K562 (cell line): ENCODE measurements at regions not wholly inside any gene's neighbourhood (a gene's known extent, or its start where the extent isn't known, plus 50 kb on each side); places are given as distances from the start of the nearest gene placed in this dataset.

Experiments
- ATAC-seq: fragments of 200-7000 bp; cut with Tn5 transposase; 3 replicates; pipeline ENCODE4 v1.9.1; 2020; ENCODE audit warnings: moderate library complexity
- BruUV-seq: library from RNA; stranded (reverse); fragments of 400-500 nt; replicated peaks from 2 replicates; lab custom pipeline; 2021; lab: Mats Ljungman, UMichigan
- CTCF ChIA-PET: fragments of 300-600 bp; formaldehyde crosslinking; extraction: SDS; loops from one replicate; lab custom pipeline; 2021; ENCODE audit warnings: low intra/inter-chr PET ratio; lab: Yijun Ruan, JAX
- POLR2A ChIA-PET: fragments of 300-600, 350-650 bp; sonication (Branson Sonifier 250); formaldehyde crosslinking; extraction: SDS; loops from one replicate; lab custom pipeline; 2021; ENCODE audit warnings: antibody characterized with exemption, inconsistent platforms; lab: Yijun Ruan, JAX
- DNase-seq, 4 experiments: peaks; one replicate each; pipeline versions ENCODE4 v3.0.0 to v3.0.0-alpha.2; 2011 to 2018; ENCODE audit warnings: low spot score in 3 of 4, mixed read lengths in 3 of 4; ENCODE audit errors: extremely low read depth in 1 of 4
- FAIRE-seq: peaks from 2 replicates; lab custom pipeline; 2011; peaks lifted over from hg19 to GRCh38; lab: Jason Lieb, UNC
- H2AFZ ChIP-seq: 2 replicates; pipeline ENCODE4 v1.6.0; 2011; ENCODE audit warnings: low read depth, low read length, control low read depth, inconsistent platforms
- H3K27ac ChIP-seq: fragments of 200-600 bp; 3 replicates; pipeline ENCODE4 v1.8.0; 2011; ENCODE audit warnings: low read depth, mild to moderate bottlenecking, control low read depth, inconsistent platforms, low read length, moderate library complexity, mixed read lengths; ENCODE audit errors: extremely low read depth
- H3K27me3 ChIP-seq, 2 experiments: fragments of 300-600 bp in 1 of 2; 2 replicates in 1 of 2; 3 replicates in 1 of 2; pipeline versions ENCODE4 v1.6.0 to v1.8.0; 2011; ENCODE audit warnings: inconsistent platforms in 2 of 2, low read length in 2 of 2, mild to moderate bottlenecking in 1 of 2, mixed read lengths in 1 of 2, moderate library complexity in 1 of 2; ENCODE audit not compliant: control insufficient read depth in 2 of 2, insufficient read depth in 2 of 2
- H3K36me3 ChIP-seq: fragments of 300-600 bp; 3 replicates; pipeline ENCODE4 v1.8.0; 2011; ENCODE audit warnings: mild to moderate bottlenecking, low read length, inconsistent platforms; ENCODE audit not compliant: control insufficient read depth, insufficient read depth
- H3K4me1 ChIP-seq, 2 experiments: fragments of 200-600 bp in 1 of 2; replicated peaks in 1 of 2; 2 replicates in 1 of 2; 3 replicates in 1 of 2; pipeline versions ENCODE4 v1.5.1 to v1.8.0; 2011; ENCODE audit warnings: inconsistent platforms in 2 of 2, low read length in 2 of 2, mild to moderate bottlenecking in 1 of 2, mixed read lengths in 1 of 2, moderate library complexity in 1 of 2; ENCODE audit not compliant: control insufficient read depth in 2 of 2, insufficient read depth in 2 of 2
- H3K4me2 ChIP-seq: 2 replicates; pipeline ENCODE4 v1.6.1; 2011; ENCODE audit warnings: low read length, control low read depth, inconsistent platforms, mixed read lengths; ENCODE audit not compliant: insufficient read depth
- H3K4me3 ChIP-seq: fragments of 200-600 bp; sonication (generic), shearing (Covaris generic); 2 replicates; pipeline ENCODE4 v1.5.1; 2016; ENCODE audit warnings: control low read depth, inconsistent platforms
- H3K79me2 ChIP-seq: fragments of 200-600 bp; 3 replicates; pipeline ENCODE4 v1.8.0; 2011; ENCODE audit warnings: low read length, inconsistent platforms; ENCODE audit not compliant: control insufficient read depth, insufficient read depth
- H3K9ac ChIP-seq, 2 experiments: 2 replicates each; pipeline versions ENCODE4 v1.6.0 to v1.6.1; 2011; ENCODE audit warnings: low read depth in 2 of 2, low read length in 2 of 2, control low read depth in 1 of 2, inconsistent platforms in 1 of 2, mild to moderate bottlenecking in 1 of 2, mixed read lengths in 1 of 2; ENCODE audit not compliant: insufficient read depth in 1 of 2
- H3K9me1 ChIP-seq: one replicate; pipeline ENCODE4 v1.6.0; 2011; ENCODE audit warnings: inconsistent platforms, mild to moderate bottlenecking, low read length, moderate library complexity; ENCODE audit not compliant: control insufficient read depth, insufficient read depth
- H3K9me3 ChIP-seq: replicated peaks from 2 replicates; pipeline ENCODE4 v1.5.1; 2011; ENCODE audit warnings: low read depth, low read length, inconsistent platforms; ENCODE audit not compliant: control insufficient read depth, insufficient read depth
- H4K20me1 ChIP-seq: replicated peaks from 2 replicates; pipeline ENCODE4 v1.6.1; 2011; ENCODE audit warnings: low read length, inconsistent platforms, mixed read lengths; ENCODE audit not compliant: control insufficient read depth, insufficient read depth
- ATF7 ChIP-seq: fragments of 450-650 bp; IDR thresholded peaks from 2 replicates; pipeline ENCODE4 v1.7.1; 2014; ENCODE audit warnings: mild to moderate bottlenecking, moderate library complexity
- GTF2F1 ChIP-seq: IDR thresholded peaks from 2 replicates; pipeline ENCODE4 v1.6.1; 2011; ENCODE audit warnings: low read depth, low read length, improper control_type of control experiment
- HNRNPL ChIP-seq: fragments of 200-400 bp; formaldehyde crosslinking; IDR thresholded peaks from 2 replicates; pipeline ENCODE4 v1.6.1; 2017; ENCODE audit warnings: low read depth, mild to moderate bottlenecking, low read length
- KHSRP ChIP-seq: fragments of 450-650 bp; IDR thresholded peaks from 2 replicates; pipeline ENCODE4 v1.6.1; 2017
- MBD2 ChIP-seq: sonication (generic); IDR thresholded peaks from 2 replicates; pipeline ENCODE4 v1.6.1; 2016; ENCODE audit warnings: low read depth, borderline replicate concordance
- PATZ1 ChIP-seq: fragments of 250-450 bp; sonication (Bioruptor Pico); IDR thresholded peaks from 2 replicates; pipeline ENCODE4 v1.5.0; 2020; ENCODE audit warnings: mild to moderate bottlenecking, borderline replicate concordance
- TAF1 ChIP-seq: IDR thresholded peaks from 2 replicates; pipeline ENCODE4 v1.6.1; 2011; ENCODE audit warnings: mild to moderate bottlenecking, low read length, moderate library complexity; ENCODE audit not compliant: insufficient read depth, control insufficient read depth, severe bottlenecking; ENCODE audit errors: extremely low read depth
- TFAM ChIP-seq: fragments of 250-450 bp; sonication (Bioruptor Pico); conservative IDR thresholded peaks from 2 replicates; pipeline ENCODE4 v1.5.0; 2021; ENCODE audit warnings: mild to moderate bottlenecking, moderate library complexity
- TSHZ1 ChIP-seq: fragments of 250-450 bp; sonication (Bioruptor Pico); IDR thresholded peaks from 2 replicates; pipeline ENCODE4 v1.4.0; 2020; ENCODE audit warnings: mild to moderate bottlenecking, moderate library complexity
- ZBTB17 ChIP-seq: fragments of 450-650 bp; formaldehyde crosslinking; IDR thresholded peaks from 2 replicates; pipeline ENCODE4 v1.4.0; 2020; ENCODE audit warnings: mild to moderate bottlenecking
- ZNF121 ChIP-seq: sonication (generic); formaldehyde crosslinking; conservative IDR thresholded peaks from 2 replicates; pipeline ENCODE4 v1.8.0; 2022; ENCODE audit warnings: missing genetic modification reagents
- ZNF830 ChIP-seq: fragments of 250-450 bp; sonication (Bioruptor Pico); IDR thresholded peaks from 2 replicates; pipeline ENCODE4 v1.5.0; 2021; ENCODE audit warnings: mild to moderate bottlenecking
- WGBS: fragments of 100-300 bp; shearing (Covaris generic); methylation state at CpG from one replicate; pipeline ENCODE4 v1.1.6; 2016; ENCODE audit warnings: low coverage, mixed read lengths; ENCODE audit not compliant: insufficient coverage; ENCODE audit errors: missing lambda C conversion rate; 5-methylcytosine and 5-hydroxymethylcytosine counted together
- in situ Hi-C: fragments of 300-500 bp; cut with MboI; formaldehyde crosslinking; loops from 4 replicates; pipeline ENCODE4 v1.15.0; 2018; ENCODE audit warnings: inconsistent platforms, mixed read lengths
- intact Hi-C: fragments of 100-400 bp; cut with micrococcal nuclease; formaldehyde crosslinking; loops from 2 replicates; pipeline ENCODE4 v1.14.2; 2022

GRCh38 chr1:9428601-9429341, 110.5 kb upstream of the SLC25A33 start:
- peak; percentile 99 for FAIRE-seq
- no TSS peak for BruUV-seq
- peak overlapping the region; percentile 1 to 60; a peak in 3 of 4 replicates for H3K9ac ChIP-seq
- no peaks in the 10 kb centered on the region for H3K79me2 ChIP-seq
- intact Hi-C loops (no loop called here), in situ Hi-C loops (no loop called here)
- peak; percentile 99 for ATAC-seq
- peak; percentile 98 to 100 (median 98) for DNase-seq
- peak overlapping the region; percentile 57 for H3K27ac ChIP-seq
- peak overlapping the region; percentile 96 for H2AFZ ChIP-seq
- H3K4me2 ChIP-seq = peak overlapping the region; percentile 91
- H3K9me1 ChIP-seq = no peaks in the 10 kb centered on the region
- H3K4me3 ChIP-seq = peak overlapping the region; percentile 41
- peaks cover 5 to 10% of the 10 kb centered on the region in 2 experiments; a peak in 3 of 5 replicates for H3K4me1 ChIP-seq
- no peaks in the 10 kb centered on the region for H3K36me3 ChIP-seq
- CTCF ChIA-PET = no interaction called here
- H3K27me3 ChIP-seq = peaks cover 16 to 21% of the 10 kb centered on the region in 2 experiments
- 17% methylated on average over 47 of the region's 48 CpGs for WGBS
- H4K20me1 ChIP-seq = no peaks in the 10 kb centered on the region
- H3K9me3 ChIP-seq = peaks cover 4% of the 10 kb centered on the region; the same call in 1 of the 2 replicates
- POLR2A ChIA-PET = interaction anchor here (1.1 kb wide), 1 partner anchor 27 kb away, joined by 3 read pairs; no protein-coding TSS in a partner anchor
- peak; percentile 31 for TF ChIP-seq TAF1
- TF ChIP-seq KHSRP = peak; percentile 99
- TF ChIP-seq HNRNPL = no peak
- no peak for TF ChIP-seq ZNF121 (CRISPR knock-in tag)
- TF ChIP-seq TSHZ1 (CRISPR knock-in tag) = no peak
- TF ChIP-seq ZBTB17 = peak; percentile 52
- TF ChIP-seq TFAM (CRISPR knock-in tag) = no peak
- no peak for TF ChIP-seq PATZ1
- peak; percentile 89 for TF ChIP-seq MBD2
- TF ChIP-seq GTF2F1 = no peak; the same call in 1 of the 2 replicates
- peak; percentile 100 for TF ChIP-seq ATF7
- TF ChIP-seq ZNF830 (CRISPR knock-in tag) = no peak
